Neuronal stem cell (in vitro differentiated cells): ENCODE measurements at regions not wholly inside any gene's neighbourhood (a gene's known extent, or its start where the extent isn't known, plus 50 kb on each side); places are given as distances from the start of the nearest gene placed in this dataset.

Experiments used
- DNase-seq: peaks from one replicate; pipeline ENCODE4 v3.0.0-alpha.2; 2013; ENCODE audit warnings: low spot score
- H2AFZ ChIP-seq: one replicate; pipeline ENCODE4 v1.6.1; 2013; ENCODE audit warnings: mild to moderate bottlenecking, low read length, inconsistent platforms
- H2AK5ac ChIP-seq: 2 replicates; pipeline ENCODE4 v1.6.1; 2013; ENCODE audit warnings: low read depth, mild to moderate bottlenecking, inconsistent platforms, low read length, moderate library complexity, mixed read lengths
- H2BK120ac ChIP-seq: 2 replicates; pipeline ENCODE4 v1.6.1; 2013; ENCODE audit warnings: low read depth, mild to moderate bottlenecking, inconsistent platforms, low read length, moderate library complexity, mixed read lengths
- H2BK12ac ChIP-seq: one replicate; pipeline ENCODE4 v1.6.1; 2013; ENCODE audit warnings: low read length, inconsistent platforms
- H2BK15ac ChIP-seq: 2 replicates; pipeline ENCODE4 v1.6.1; 2013; ENCODE audit warnings: mild to moderate bottlenecking, low read length, inconsistent platforms, mixed read lengths
- H2BK5ac ChIP-seq: one replicate; pipeline ENCODE4 v1.6.1; 2013; ENCODE audit warnings: inconsistent platforms, mild to moderate bottlenecking, low read length, moderate library complexity
- H3K14ac ChIP-seq: one replicate; pipeline ENCODE4 v1.6.1; 2013; ENCODE audit warnings: low read length, inconsistent platforms
- H3K18ac ChIP-seq: 2 replicates; pipeline ENCODE4 v1.6.1; 2013; ENCODE audit warnings: low read length, inconsistent platforms
- H3K23ac ChIP-seq: 2 replicates; pipeline ENCODE4 v1.6.1; 2013; ENCODE audit warnings: low read depth, mild to moderate bottlenecking, mixed read lengths, low read length, inconsistent platforms; ENCODE audit not compliant: poor library complexity
- H3K27ac ChIP-seq: replicated peaks from 3 replicates; pipeline ENCODE4 v1.5.1; 2013; ENCODE audit warnings: low read length, inconsistent platforms
- H3K27me3 ChIP-seq, 3 experiments: 2 replicates each; pipeline ENCODE4 v1.6.1; 2013; ENCODE audit warnings: low read length in 3 of 3, mild to moderate bottlenecking in 2 of 3, inconsistent platforms in 1 of 3, low read depth in 1 of 3, mixed read lengths in 1 of 3, moderate library complexity in 1 of 3; ENCODE audit not compliant: control insufficient read depth in 3 of 3, insufficient read depth in 3 of 3
- H3K36me3 ChIP-seq, 2 donors: replicated peaks in 1 of 2; 2 replicates each; pipeline ENCODE4 v1.6.1; 2013; ENCODE audit warnings: low read length in 2 of 2; ENCODE audit not compliant: control insufficient read depth in 2 of 2, insufficient read depth in 2 of 2
- H3K4ac ChIP-seq: 2 replicates; pipeline ENCODE4 v1.6.1; 2013; ENCODE audit warnings: inconsistent platforms, mild to moderate bottlenecking, low read length, moderate library complexity
- H3K4me1 ChIP-seq, 2 donors: 1 replicate in 1 of 2; 2 replicates in 1 of 2; pipeline ENCODE4 v1.6.1; 2013; ENCODE audit warnings: low read length in 2 of 2, low read depth in 1 of 2; ENCODE audit not compliant: control insufficient read depth in 2 of 2, insufficient read depth in 1 of 2
- H3K4me2 ChIP-seq: one replicate; pipeline ENCODE4 v1.6.1; 2013; ENCODE audit warnings: mild to moderate bottlenecking, low read length, inconsistent platforms; ENCODE audit not compliant: insufficient read depth, poor library complexity, severe bottlenecking
- H3K4me3 ChIP-seq, 2 donors: 2 replicates each; pipeline ENCODE4 v1.5.1; 2013; ENCODE audit warnings: low read length in 2 of 2, mild to moderate bottlenecking in 2 of 2, inconsistent platforms in 1 of 2, moderate library complexity in 1 of 2
- H3K79me1 ChIP-seq: one replicate; pipeline ENCODE4 v1.6.1; 2013; ENCODE audit warnings: low read depth, mild to moderate bottlenecking, inconsistent platforms, low read length, moderate library complexity
- H3K9ac ChIP-seq: one replicate; pipeline ENCODE4 v1.6.1; 2013; ENCODE audit warnings: mild to moderate bottlenecking, low read depth, low read length, inconsistent platforms; ENCODE audit not compliant: poor library complexity
- H3K9me3 ChIP-seq, 2 donors: replicated peaks in 1 of 2; 2 replicates each; pipeline versions ENCODE3 to v1.6.1; 2013; ENCODE audit warnings: low read length in 2 of 2, mild to moderate bottlenecking in 2 of 2, inconsistent platforms in 1 of 2, low read depth in 1 of 2, mixed read lengths in 1 of 2, moderate library complexity in 1 of 2; ENCODE audit not compliant: control insufficient read depth in 2 of 2, insufficient read depth in 1 of 2
- H4K8ac ChIP-seq: one replicate; pipeline ENCODE4 v1.6.1; 2013; ENCODE audit warnings: low read depth, mild to moderate bottlenecking, inconsistent platforms, low read length, moderate library complexity
- H4K91ac ChIP-seq: one replicate; pipeline ENCODE4 v1.6.1; 2013; ENCODE audit warnings: low read length, low read depth, mild to moderate bottlenecking, inconsistent platforms; ENCODE audit not compliant: poor library complexity
- WGBS, 2 donors: extraction: QIAGEN DNeasy Blood & Tissue Kit; methylation state at CpG; one replicate each; pipeline ENCODE4 v1.1.7; 2013; ENCODE audit warnings: missing lambda C conversion rate in 2 of 2, mixed read lengths in 1 of 2; ENCODE audit not compliant: insufficient read length in 2 of 2, insufficient replicate concordance in 1 of 2; ENCODE audit errors: extremely low coverage in 2 of 2; 5-methylcytosine and 5-hydroxymethylcytosine counted together

GRCh38 chr7:65225422-65226006, 148.1 kb upstream of the ZNF92 start:
- Histone ChIP-seq H4K8ac (no peak overlapping the region), H3K4ac (no peak overlapping the region), H3K4me1 (no peaks in the 10 kb centered on the region), H3K79me1 (no peaks in the 10 kb centered on the region), H3K23ac (no peak overlapping the region), H3K14ac (no peak overlapping the region), H2BK12ac (no peak overlapping the region), H2BK120ac (no peak overlapping the region), H2AFZ (no peak overlapping the region), H2BK15ac (no peak overlapping the region), H2BK5ac (no peak overlapping the region), H3K9me3 (no peaks in the 10 kb centered on the region), H3K36me3 (no peaks in the 10 kb centered on the region), H3K4me2 (no peak overlapping the region), H2AK5ac (no peak overlapping the region), H3K4me3 (no peak overlapping the region), H3K27me3 (no peaks in the 10 kb centered on the region), H3K9ac (no peak overlapping the region), H3K18ac (no peak overlapping the region), H3K27ac (no peak overlapping the region), H4K91ac (no peak overlapping the region)
- no peak for DNase-seq
- no CpG with 5 or more reads among the region's 6 CpGs for WGBS, 2 donors

- H2BK15ac ChIP-seq = no peak overlapping the region
- no peak overlapping the region for H4K8ac ChIP-seq
- no peak overlapping the region for H3K4me3 ChIP-seq
- no peak overlapping the region for H3K18ac ChIP-seq
- H3K27ac ChIP-seq = no peak overlapping the region
- no peak overlapping the region for H2BK5ac ChIP-seq
- no peak overlapping the region for H3K4ac ChIP-seq
- no peak overlapping the region for H3K23ac ChIP-seq
- no peak overlapping the region for H2AK5ac ChIP-seq
- H3K27me3 ChIP-seq = no peaks in the 10 kb centered on the region
- no peak for DNase-seq
- no peak overlapping the region for H2BK12ac ChIP-seq
- no peaks in the 10 kb centered on the region for H3K9me3 ChIP-seq
- no peak overlapping the region for H2AFZ ChIP-seq
- H2BK120ac ChIP-seq = no peak overlapping the region
- H3K14ac ChIP-seq = no peak overlapping the region
- no peaks in the 10 kb centered on the region for H3K79me1 ChIP-seq
- no CpG with 5 or more reads among the region's 4 CpGs for WGBS, 2 donors
- H3K36me3 ChIP-seq = no peaks in the 10 kb centered on the region
- H3K4me2 ChIP-seq = no peak overlapping the region
- H3K9ac ChIP-seq = no peak overlapping the region
- no peak overlapping the region for H4K91ac ChIP-seq
- no peaks in the 10 kb centered on the region for H3K4me1 ChIP-seq
Observed at GRCh38 chr7:65222655-65223054, 151.0 kb upstream of the ZNF92 start.

- H4K8ac ChIP-seq = no peak overlapping the region
- no CpG with 5 or more reads among the region's 3 CpGs for WGBS, 2 donors
- no peaks in the 10 kb centered on the region for H3K27me3 ChIP-seq
- H2BK12ac ChIP-seq = no peak overlapping the region
- no peak overlapping the region for H3K4ac ChIP-seq
- H2AK5ac ChIP-seq = no peak overlapping the region
- H4K91ac ChIP-seq = no peak overlapping the region
- no peak overlapping the region for H3K23ac ChIP-seq
- no peak overlapping the region for H3K9ac ChIP-seq
- H3K4me3 ChIP-seq = no peak overlapping the region
- no peak overlapping the region for H2BK5ac ChIP-seq
- no peaks in the 10 kb centered on the region for H3K9me3 ChIP-seq
- H2BK120ac ChIP-seq = no peak overlapping the region
- no peaks in the 10 kb centered on the region for H3K79me1 ChIP-seq
- no peak overlapping the region for H2AFZ ChIP-seq
- no peak overlapping the region for H3K18ac ChIP-seq
- no peak overlapping the region for H2BK15ac ChIP-seq
- H3K36me3 ChIP-seq = no peaks in the 10 kb centered on the region
- H3K27ac ChIP-seq = no peak overlapping the region
- no peak overlapping the region for H3K14ac ChIP-seq
- H3K4me1 ChIP-seq = no peaks in the 10 kb centered on the region
- H3K4me2 ChIP-seq = no peak overlapping the region
- DNase-seq = no peak
Observed at GRCh38 chr7:65221683-65222082, 152.0 kb upstream of the ZNF92 start.

- Histone ChIP-seq H2BK120ac (no peak overlapping the region), H3K23ac (no peak overlapping the region), H3K9me3 (no peaks in the 10 kb centered on the region), H3K36me3 (no peaks in the 10 kb centered on the region), H3K27me3 (no peaks in the 10 kb centered on the region), H3K14ac (no peak overlapping the region), H3K18ac (no peak overlapping the region), H3K4me2 (no peak overlapping the region), H2AFZ (no peak overlapping the region), H3K27ac (no peak overlapping the region), H3K9ac (no peak overlapping the region), H4K91ac (no peak overlapping the region), H2BK5ac (no peak overlapping the region), H4K8ac (no peak overlapping the region), H2AK5ac (no peak overlapping the region), H3K4me3 (no peak overlapping the region), H2BK15ac (no peak overlapping the region), H3K4me1 (no peaks in the 10 kb centered on the region), H3K79me1 (no peaks in the 10 kb centered on the region), H2BK12ac (no peak overlapping the region), H3K4ac (no peak overlapping the region)
- DNase-seq = no peak
Observed at GRCh38 chr7:65219623-65220022, 154.0 kb upstream of the ZNF92 start.
